ENCODE measurements at regions not wholly inside any gene's neighbourhood (a gene's known extent, or its start where the extent isn't known, plus 50 kb on each side); places are given as distances from the start of the nearest gene placed in this dataset.
"Not testable (repeated sequence)": the region's sequence is repeated elsewhere in the genome, so short reads cannot be mapped to it uniquely, and the experiment has no call there.

- no peak for DNase-seq (ENCODE audit: low spot score)
- in situ Hi-C loops (cut with HindIII; ENCODE audit: low sequenced_read_pairs): no loop called here
These were observed 127.4 kb upstream of the ZPLD1 start for GRCh38 chr3:102307442-102307841.

DNA sequence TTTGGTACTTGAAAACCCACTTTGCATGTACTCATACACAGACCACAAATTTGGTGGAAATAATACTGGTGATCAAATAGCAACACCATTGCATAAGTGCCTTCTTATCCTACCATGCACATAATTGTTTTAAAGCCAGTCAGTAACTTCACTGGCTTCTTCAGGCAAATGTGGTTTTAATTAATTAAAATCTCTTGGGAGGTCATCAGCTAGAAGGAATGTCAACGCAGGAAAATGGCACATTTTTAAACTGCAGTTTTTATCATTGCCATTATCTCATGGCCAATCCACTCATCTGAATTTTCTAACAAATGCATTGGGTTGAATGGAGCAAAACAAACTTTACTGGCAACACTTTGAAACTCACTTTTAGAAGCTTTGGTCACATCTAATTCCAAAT is 105.7 kb upstream of the ZPLD1 start:
- in situ Hi-C loops (cut with HindIII; ENCODE audit: low sequenced_read_pairs): no loop called here
- DNase-seq (ENCODE audit: low spot score): no peak

GRCh38 chr3:102329561-102329960 is 105.3 kb upstream of the ZPLD1 start:
- DNase-seq (ENCODE audit: low spot score): no peak
- in situ Hi-C loops (cut with HindIII; ENCODE audit: low sequenced_read_pairs): no loop called here

DNA sequence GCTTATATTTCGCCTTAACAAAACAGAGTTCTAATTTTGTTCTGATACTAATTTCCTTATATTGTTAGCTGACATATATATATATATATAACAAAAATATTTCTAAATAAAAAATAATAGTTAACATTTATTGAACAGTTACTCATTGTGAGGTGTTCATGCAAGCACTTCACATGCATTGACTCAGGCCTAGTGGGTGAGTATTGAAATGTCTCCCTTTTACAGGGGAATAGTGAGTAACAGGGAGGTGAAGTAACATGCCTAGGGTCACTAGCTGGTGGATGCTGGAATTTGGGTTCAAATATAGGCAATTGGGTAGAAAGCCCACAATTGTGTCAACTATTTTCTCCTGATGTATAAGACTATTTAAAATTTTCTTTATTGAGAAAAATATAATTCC is 102.6 kb upstream of the ZPLD1 start:
- DNase-seq (ENCODE audit: low spot score): no peak
- in situ Hi-C loops (cut with HindIII; ENCODE audit: low sequenced_read_pairs): no loop called here

- in situ Hi-C loops (cut with HindIII; ENCODE audit: low sequenced_read_pairs): no loop called here
- DNase-seq (ENCODE audit: low spot score): no peak
These were observed 101.9 kb upstream of the ZPLD1 start for GRCh38 chr3:102332934-102333333.

GRCh38 chr3:102336130-102336529 is 98.7 kb upstream of the ZPLD1 start:
- no peak for DNase-seq (ENCODE audit: low spot score)
- in situ Hi-C loops (cut with HindIII; ENCODE audit: low sequenced_read_pairs): no loop called here

- in situ Hi-C loops (cut with HindIII; ENCODE audit: low sequenced_read_pairs): no loop called here
- DNase-seq (ENCODE audit: low spot score): no peak
These were observed 95.1 kb upstream of the ZPLD1 start for GRCh38 chr3:102339671-102340070.

- in situ Hi-C loops (cut with HindIII; ENCODE audit: low sequenced_read_pairs): no loop called here
- DNase-seq (ENCODE audit: low spot score): no peak
These were observed 87.9 kb upstream of the ZPLD1 start for GRCh38 chr3:102346897-102347296.

- no peak for DNase-seq (ENCODE audit: low spot score)
- in situ Hi-C loops (cut with HindIII; ENCODE audit: low sequenced_read_pairs): no loop called here
These were observed 85.9 kb upstream of the ZPLD1 start for GRCh38 chr3:102348904-102349303.

DNA sequence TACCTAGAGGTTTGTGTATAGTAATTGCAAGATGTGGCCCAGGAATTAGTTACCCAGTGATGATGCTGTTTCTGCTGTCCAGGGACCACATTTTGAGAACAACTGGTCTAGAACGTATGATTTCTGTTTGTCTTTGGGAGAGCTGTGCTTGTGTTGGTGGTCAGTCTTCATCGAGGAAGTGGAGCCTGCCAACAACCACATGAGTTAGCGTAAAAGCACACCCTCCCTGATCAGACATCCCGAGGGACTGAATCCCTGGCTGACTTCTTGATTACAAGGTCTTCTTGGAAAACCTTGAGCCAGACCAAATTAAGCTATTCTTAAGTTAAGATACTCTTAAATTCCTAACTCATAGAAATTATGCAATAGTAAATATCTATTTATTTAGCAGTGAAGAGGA is 81.7 kb upstream of the ZPLD1 start:
- in situ Hi-C loops (cut with HindIII; ENCODE audit: low sequenced_read_pairs): no loop called here
- DNase-seq (ENCODE audit: low spot score): no peak

- in situ Hi-C loops (cut with HindIII; ENCODE audit: low sequenced_read_pairs): no loop called here
- DNase-seq (ENCODE audit: low spot score): no peak
These were observed 81.0 kb upstream of the ZPLD1 start for GRCh38 chr3:102353805-102354204.

DNA sequence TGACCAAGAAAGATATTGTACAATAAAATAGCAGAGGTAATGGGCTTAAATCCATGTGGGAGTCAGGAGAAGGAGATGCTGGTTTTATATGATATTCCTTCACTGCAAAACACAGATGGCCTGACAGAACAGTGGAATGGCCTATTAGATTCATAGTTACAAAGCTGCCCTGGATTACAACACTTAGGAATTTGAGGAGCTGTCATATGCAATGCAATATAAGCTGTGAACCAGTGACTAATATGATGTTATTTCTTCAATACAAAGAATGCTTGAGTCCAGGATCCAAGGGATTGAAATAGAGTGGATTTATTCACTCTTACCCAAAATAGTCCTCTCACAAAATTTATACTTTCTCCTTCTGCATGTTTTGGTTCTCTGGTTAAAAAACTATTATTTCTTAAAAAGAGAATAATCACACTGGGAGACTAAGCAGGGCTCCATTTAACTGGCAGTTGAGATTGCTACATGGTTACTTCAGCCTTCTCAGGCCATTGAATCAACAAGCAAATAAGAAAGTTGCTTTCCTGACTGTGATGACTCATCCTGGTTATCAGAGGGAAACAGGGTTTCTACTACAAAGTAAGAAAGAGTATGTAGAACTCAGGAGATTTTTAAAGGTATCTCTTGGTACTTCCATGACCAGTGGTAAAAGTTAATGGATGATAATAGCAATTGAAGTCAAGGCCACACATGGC is 79.8 kb upstream of the ZPLD1 start:
- in situ Hi-C loops (cut with HindIII; ENCODE audit: low sequenced_read_pairs): no loop called here
- no peak for DNase-seq (ENCODE audit: low spot score)

- DNase-seq (ENCODE audit: low spot score): no peak
- in situ Hi-C loops (cut with HindIII; ENCODE audit: low sequenced_read_pairs): no loop called here
These were observed 78.3 kb upstream of the ZPLD1 start for GRCh38 chr3:102356506-102356905.

- in situ Hi-C loops (cut with HindIII; ENCODE audit: low sequenced_read_pairs); DNase-seq (ENCODE audit: low spot score): not testable (repeated sequence)
These were observed 77.5 kb upstream of the ZPLD1 start for GRCh38 chr3:102357313-102357712.

DNA sequence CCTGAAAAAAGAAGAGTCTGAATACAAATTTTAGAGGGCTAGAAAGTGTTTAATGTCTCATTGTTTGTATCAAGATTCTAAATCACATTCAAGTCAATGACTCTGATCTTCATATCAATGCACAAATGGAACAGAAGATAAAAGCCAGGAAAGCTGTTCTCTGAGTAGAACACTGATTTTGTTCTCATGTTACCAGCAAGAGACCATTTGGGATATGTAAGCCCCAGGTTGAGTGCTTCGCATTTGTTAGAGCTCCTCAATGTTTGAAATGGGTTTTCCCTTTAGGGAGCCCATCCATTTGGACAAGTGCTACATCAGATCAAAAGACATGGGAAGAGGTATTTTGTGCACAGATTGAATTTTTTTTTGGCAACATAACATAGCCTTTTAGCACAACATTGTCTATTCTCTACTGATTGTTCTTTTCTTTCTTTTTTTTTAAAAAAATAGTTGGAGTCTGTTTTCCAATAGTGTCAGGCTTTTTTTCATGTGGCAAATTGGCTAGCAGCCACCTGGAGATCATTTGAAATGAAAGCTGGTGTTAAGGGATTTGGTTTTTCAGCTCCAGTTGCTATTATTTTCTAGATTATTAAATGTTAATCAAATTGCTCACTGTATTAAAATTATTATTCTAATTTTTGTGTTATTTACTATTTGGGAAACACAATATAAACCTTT is 74.5 kb upstream of the ZPLD1 start:
- no peak for DNase-seq (ENCODE audit: low spot score)
- in situ Hi-C loops (cut with HindIII; ENCODE audit: low sequenced_read_pairs): no loop called here

- in situ Hi-C loops (cut with HindIII; ENCODE audit: low sequenced_read_pairs): no loop called here
- no peak for DNase-seq (ENCODE audit: low spot score)
These were observed 73.7 kb upstream of the ZPLD1 start for GRCh38 chr3:102361101-102361500.

- DNase-seq (ENCODE audit: low spot score); in situ Hi-C loops (cut with HindIII; ENCODE audit: low sequenced_read_pairs): not testable (repeated sequence)
These were observed 68.7 kb upstream of the ZPLD1 start for GRCh38 chr3:102366116-102366515.

DNA sequence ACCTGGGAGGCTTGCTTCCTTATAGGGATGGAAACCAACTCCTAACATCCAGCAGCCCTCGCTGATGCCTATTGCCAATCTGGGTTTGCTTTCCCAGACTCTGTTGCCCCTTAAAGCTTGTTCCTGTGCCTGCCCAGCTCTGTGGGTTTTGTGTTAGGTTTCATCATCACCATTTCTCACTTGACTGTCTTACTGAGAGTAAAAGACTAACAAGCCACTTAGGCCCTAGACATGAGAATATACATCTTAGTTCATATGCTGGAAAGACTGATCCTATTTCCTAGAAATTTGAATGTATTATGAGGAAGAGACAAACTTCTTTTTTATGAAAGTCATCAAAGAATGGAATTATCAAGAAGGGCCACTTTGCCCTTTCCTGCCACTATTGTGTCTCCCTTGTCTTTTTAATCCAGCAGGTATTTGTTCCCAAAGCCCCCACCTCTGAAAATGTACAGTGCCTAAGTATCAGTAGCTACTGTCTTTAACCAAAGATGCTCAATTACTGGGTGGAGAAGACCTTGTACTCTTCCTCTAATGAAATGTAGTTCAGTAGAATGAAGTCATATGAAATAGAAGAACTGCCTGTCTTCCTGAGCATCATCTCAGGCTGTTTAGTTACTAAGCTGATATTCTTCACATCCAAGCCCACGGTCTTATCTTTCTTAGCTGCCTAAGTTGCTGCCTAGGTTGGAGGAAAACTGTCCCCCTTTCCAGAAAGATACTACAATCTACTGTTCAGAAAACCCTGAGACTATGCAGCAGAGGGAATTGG is 59.8 kb upstream of the ZPLD1 start:
- in situ Hi-C loops (cut with HindIII; ENCODE audit: low sequenced_read_pairs): no loop called here
- DNase-seq (ENCODE audit: low spot score): no peak

DNA sequence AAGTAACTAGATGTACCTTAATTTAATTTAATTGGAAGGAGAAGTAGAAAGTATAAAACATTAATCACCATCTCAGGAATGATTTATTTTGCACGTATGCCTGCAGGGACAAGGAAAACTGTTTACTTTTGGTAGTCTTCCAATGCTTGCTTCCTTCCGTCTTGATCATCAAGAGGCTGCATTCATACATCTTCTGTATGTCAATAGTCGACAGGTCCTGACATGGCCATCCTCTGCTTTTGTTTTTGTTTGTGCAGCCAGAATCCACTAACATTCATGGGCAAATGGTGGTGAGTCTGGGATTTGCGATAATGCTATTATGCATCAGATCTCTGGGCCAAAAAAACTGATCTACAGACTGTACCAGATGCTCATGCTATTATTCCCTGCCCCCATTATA is 56.6 kb upstream of the ZPLD1 start:
- no peak for DNase-seq (ENCODE audit: low spot score)
- in situ Hi-C loops (cut with HindIII; ENCODE audit: low sequenced_read_pairs): no loop called here

- DNase-seq (ENCODE audit: low spot score); in situ Hi-C loops (cut with HindIII; ENCODE audit: low sequenced_read_pairs): not testable (repeated sequence)
These were observed 52.6 kb upstream of the ZPLD1 start for GRCh38 chr3:102382201-102382600.

Measured in G401 (cell line).